DMS79 (cell line): ENCODE measurements at regions not wholly inside any gene's neighbourhood (a gene's known extent, or its start where the extent isn't known, plus 50 kb on each side); places are given as distances from the start of the nearest gene placed in this dataset.

Source experiments
- DNase-seq: peaks from one replicate; lab custom pipeline; 2025; lab: John Stamatoyannopoulos, UW

DNA sequence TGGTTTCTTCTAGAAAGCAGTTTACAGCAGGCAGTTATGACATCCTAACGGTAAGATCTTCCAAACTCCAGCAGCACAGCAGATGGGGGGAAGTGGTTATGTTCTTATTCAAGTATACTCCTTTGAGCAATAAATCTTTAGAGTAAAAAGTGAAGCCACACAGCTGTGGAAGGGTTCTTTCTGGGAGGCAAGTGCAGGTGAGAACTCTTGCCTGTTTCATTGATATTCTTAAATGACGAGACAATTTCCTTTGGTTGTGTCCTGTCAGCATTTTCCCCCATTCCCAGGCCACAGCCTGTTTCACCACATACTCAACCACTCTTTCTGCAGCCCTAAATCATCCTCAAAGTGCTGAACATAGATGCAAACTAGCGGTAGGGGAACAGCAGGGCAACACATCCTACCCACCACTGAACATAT is 207.3 kb upstream of the MTNR1B start:
- no peak for DNase-seq

DNA sequence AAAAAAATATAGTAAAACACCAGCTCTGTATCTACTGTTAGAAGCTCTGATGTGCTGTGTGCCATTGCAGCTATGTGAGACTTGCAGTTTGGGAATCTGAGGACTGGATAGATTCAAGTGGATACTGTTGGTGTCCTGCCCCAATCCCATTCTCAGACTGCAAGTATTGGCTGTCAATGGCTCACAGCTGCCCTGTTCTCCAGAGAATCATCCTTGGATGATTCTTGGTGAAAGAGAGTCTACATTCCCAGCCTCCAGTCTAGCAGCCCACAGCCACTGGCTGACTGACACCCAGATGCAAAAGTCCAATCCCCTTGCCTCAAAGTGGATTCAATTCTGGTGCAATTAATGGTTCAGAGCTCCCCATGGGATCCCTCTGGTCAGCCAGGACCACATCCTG is 206.1 kb upstream of the MTNR1B start:
- no peak for DNase-seq

DNA sequence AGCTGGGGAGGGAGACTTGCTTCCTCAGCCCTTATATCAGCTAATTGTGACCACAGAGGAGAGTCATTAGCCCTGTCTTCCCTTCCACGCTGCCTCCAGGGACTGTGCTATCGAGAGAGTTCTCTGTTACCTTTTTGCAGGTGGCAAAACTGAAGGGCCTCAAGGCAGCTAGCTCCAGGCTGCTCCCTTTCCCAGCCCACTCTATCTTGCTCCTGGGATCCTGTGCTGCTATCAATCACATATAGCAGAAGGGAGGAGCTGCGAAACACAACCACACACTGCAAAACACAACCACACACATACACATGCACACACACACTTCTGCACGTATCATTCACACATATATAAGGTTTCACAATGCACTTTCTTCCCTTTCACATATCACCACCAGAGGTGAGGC is 205.3 kb upstream of the MTNR1B start:
- no peak for DNase-seq

DNA sequence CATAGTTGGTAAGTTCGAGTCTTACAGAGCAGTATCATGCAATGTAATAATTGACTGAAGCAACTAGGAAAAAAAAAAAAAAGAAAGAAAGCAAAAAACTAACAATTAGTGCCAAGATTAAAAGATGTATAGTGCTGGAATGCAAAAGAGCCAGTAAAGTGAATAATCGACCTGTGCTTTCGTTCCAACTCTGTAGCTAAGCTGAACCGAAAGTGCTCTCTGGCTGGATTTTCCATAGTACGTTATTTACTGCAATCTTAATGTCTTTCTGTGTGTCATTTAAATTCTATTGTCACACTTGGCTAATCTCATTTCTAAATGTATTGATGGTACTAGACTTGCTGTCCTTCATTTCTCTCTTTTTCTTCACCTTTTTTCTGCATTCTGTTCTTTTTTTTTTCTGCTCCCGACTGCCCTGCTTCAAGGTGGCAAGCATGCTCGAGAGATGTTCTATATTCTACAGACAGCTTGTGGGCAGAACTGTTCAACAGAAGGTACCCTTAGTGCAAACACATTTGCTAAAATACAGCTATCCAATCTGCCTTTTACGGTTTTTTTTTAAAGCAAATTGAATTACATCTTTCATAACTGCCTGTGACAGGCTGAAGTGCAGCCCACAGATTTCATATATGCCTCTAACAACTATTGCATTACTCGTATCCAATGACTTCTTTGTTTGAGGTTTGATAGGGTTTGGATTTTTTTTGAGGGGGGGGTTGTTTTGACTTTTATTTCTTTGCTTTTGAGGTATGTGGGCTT is 204.2 kb upstream of the MTNR1B start:
- no peak for DNase-seq

DNA sequence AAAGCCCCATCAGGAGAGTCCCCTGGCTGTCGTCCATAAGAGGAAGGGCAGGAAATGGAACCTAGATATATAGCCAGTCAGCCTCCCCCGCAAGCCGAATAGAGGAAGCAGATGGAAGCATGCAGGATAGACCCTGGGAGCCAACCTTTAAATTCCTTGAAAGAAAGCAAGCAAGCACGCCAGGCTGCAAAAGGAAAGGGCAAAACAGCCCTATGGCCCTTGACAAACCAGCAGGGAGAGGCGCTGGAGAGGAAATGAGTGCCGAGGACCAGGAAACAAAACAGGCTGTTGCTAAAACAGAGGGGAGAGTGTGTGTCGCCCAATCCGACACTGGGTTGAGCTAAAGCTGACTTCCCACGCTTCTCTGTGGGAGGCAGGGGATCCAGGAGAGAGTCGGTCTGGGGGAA is 203.5 kb upstream of the MTNR1B start:
- DNase-seq, result no peak

DNA sequence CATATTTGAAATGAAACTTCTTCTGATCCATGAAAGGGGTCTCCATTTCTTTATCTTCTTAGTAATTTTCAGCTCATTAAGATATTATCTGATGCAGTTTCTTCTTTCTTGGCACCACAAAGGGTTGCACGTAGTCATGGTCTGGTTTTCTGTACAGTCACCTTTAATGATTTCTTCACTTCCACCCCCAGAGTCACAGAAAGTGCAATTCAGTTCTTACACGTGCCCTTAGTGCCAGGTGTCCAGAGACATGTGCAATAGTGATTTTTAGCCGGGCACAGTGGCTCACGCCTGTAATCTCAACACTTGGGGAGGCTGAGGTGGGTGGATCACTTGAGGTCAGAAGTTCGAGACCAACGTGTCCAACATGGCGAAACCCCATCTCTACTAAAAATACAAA is 202.8 kb upstream of the MTNR1B start:
- no peak for DNase-seq

DNA sequence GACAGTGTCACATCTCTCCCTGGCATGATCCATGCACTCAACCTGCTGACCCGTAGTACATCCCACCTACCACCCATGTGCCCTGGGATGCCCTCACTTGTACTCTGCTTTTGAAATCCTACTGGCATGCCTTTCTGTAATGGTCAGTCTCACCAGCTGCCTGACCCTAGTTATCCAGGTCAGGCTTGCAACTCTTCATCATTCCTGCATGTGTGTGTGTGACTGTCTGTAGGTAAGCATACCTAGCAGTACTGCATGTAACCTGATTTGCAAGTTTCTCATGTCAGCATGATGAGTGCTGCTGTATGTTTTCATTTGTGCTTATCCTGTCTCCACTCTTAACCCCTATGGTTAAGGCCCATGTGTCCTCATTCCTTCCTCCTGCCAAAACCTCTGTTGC is 202.0 kb upstream of the MTNR1B start:
- DNase-seq, result no peak

DNA sequence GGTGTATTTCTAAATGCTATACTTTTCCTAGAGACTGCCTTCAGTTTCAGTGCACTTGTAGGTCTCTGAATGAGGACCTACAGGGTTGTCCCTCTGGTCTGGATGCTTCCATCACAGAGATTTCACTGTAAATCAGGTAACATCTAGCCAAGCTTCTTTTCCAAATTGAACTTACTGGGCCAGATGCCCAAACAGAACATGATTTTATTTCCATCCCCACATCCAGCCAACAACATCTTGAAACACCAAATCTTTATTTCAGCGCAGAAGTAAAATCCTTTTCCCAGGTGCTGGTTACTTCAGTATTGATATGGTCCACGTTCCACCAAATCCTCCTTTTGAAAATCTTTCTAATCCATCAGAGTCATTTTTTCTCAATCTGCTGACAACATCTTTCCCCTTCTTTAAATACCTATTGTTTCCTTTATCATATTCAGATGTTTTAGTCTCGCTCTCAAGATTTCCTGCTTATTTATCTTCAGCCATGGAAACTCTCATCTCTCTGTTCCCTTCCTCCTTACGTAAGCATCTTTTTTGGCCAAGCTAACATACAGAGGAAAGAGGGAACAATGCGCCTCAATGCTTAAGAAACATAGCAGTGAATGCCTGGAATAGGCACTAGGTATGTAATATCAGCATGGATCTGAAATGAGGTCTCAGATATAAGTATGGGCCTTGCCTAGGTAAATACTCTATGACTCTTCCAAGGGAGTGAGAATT is 201.2 kb upstream of the MTNR1B start:
- no peak for DNase-seq

DNA sequence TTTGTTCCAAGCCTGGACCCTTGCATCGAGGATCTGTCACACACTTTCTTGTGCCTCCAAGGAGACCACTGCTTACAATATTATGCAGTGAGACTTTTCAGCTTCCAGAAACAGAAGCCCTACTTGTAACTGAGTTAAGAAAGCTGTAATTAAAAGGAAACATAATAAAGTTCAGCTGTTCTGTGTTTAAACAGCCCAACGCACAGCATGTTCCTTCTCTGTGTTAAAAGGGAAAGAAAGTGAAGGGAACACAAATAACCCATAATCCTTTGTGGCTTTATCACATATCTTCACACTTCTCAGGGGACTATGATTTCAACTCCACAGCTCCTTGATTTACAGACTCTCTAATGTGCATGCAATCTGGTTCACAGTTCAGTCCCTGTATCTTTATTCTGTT is 200.3 kb upstream of the MTNR1B start:
- no peak for DNase-seq

DNA sequence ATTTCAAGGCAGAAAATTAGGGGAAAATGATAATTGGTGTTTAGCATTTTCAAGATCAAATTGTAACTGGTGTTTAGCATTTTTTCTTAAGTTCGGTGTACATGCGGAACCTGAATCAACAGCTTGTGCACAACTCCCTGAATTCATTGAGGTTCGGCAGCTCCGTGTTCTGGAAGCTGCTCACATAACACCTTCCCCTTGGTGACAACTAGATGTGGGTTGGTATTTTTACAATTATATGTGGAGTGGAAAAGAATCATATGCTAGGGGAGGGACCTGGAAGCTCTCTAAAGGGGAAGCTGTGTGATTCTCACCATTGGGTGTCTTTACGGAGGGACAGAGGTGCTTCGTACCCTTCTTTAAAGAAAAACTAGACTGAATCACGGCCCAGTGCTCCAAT is 199.0 kb upstream of the MTNR1B start:
- DNase-seq, result no peak

DNA sequence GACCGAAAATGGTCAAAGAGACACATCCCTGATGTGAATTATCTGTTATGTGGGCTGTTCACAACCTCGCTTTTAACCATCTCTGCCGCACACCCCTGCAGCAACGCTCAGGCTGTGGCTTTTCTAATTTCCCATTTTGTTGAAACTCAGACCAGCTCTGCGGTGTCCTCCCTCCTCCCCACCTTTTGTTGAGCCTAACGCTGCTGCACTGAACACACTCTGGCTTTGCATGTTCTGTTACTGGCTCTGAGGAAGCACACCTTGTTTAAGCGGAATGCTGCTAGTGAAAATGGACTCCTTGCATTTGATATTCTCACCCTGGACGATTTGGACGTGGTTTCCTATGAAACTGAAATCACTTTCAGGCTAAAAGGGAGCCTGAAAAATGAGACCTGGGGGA is 198.5 kb upstream of the MTNR1B start:
- no peak for DNase-seq

DNA sequence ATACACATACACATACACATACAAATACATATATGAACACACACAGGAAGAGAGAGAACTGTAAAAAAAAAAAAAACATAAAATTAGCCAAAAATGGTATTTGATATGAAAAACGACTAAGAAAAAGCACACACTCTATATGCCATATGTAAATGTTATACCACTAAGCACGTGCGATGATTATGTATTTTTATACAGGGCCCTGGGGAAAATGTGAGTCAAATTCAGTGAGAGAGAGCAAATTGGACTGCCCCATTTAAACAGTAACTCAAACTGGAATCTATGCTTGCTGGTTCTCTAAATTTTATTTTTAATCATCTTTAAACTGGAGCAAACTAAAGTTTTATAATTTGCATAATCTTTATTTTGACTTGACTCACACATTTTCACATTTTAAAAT is 197.8 kb upstream of the MTNR1B start:
- DNase-seq, result no peak

DNA sequence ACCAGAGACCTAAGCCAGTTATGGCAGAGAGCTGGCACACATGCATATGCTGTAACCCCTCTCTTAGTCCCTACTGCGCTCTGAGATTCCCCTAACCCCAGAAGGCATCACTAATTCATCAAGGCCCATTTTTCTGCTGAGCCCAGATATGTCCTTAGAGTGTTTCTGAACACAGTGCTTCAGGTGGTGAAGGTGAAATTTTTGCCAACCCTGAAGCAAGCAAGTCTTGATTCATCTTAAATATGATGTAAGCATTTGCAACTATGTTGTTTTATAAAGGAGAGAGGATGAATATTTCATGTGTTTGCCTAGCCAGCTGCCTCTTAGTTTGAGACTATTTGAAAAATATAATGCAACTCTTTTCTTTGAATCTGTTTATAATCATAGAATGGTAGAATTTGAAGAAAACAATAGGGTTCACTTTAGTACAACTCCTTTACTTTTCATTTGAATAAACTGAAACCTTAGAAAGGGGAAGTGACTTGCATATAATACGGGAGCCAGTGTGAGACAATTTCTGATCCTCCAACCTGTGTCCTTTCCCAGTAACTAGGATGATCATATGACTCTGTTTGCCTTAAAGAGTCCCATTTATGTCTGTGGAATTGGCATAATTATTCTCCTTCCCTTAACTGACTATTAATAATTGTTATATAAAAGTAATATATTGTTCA is 194.3 kb upstream of the MTNR1B start:
- DNase-seq, result no peak

DNA sequence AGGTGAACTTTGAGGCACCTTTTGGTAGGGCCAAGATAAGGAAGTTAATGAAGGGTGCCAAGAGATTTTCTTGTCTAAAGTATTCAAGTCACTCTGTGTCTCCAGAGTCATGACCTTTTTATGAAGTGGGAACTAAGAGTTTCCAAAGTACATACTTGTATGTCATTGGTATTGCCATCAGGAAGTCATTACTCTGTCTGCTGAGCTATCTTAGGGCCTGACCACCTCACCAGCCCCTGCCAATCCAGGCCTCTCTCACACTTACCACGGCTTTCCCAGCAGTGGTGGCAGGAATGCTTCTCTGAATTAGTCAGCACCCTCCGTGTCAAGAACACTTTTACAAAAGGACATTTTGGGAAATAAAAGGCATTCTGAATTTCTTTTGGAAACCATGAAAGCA is 192.8 kb upstream of the MTNR1B start:
- no peak for DNase-seq

DNA sequence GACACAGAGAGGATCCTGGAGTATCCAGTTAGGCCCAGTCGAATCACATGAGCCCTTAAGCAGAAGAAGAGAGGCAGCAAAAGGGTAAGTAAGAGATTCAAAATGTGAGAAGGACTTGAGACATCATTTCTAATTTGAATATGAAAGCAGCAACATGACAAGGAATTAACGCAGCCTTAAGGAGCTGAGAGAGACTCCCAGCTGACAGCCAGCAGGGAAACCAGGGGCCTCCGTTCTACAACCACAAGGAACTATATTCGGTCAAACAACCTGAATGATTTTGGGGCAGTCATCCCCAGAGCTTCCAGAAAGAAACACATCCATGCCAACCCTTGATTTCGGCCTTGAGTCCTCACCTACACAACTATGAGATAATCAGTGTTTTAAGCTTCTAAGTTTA is 189.7 kb upstream of the MTNR1B start:
- DNase-seq, result no peak

DNA sequence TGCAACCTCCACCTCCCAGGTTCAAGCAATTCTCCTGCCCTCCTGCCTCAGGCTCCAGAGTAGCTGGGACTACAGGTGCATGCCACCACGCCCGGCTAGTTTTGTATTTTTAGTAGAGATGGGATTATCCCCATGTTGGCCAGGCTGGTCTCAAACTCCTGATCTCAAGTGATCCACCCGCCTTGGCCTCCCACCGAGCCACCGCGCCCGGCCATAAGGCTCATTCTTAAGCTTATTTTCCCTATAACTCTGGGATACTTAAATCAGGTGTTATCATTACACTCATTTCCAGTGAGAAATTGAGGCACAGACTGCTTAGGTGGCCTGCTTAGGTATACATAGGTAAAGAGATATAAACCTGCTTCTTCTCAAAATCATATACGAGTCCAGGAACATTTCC is 188.3 kb upstream of the MTNR1B start:
- no peak for DNase-seq

DNA sequence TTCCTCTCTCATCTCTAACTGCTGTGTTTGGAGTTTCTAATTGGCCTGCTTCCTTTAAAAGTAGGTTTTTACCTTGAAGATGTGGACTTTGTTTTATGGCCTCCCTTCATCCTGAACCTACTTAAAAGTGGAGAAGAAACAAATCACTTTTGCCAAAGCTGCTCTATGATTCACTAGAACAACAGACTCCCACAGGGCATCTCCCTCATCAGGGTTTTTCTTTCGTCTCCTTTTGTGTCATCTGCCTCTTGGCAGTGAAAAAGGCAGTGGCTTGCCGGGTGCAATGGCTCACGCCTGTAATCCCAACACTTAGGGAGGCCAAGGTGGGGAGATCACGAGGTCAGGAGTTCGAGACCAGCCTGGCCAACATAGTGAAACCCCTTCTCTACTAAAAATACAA is 186.6 kb upstream of the MTNR1B start:
- no peak for DNase-seq

DNA sequence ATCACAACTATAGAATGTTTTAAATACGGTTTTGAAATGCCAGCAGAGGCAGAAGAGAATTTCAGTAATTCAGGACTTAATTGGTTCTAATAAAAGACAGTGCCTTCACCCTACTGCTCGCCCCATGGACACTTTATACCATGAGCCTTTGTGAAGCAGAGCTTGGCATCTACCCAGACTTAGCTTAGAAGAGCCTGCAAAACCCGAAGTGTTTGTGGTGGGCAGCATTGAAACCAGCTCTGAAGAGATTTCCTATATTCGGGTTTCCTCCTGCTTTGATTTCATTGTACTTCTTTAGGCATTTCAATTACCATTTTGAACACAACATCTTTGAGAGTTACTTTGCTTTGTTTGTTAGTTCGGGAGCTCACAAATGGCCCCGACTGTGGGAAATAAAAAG is 185.1 kb upstream of the MTNR1B start:
- no peak for DNase-seq

DNA sequence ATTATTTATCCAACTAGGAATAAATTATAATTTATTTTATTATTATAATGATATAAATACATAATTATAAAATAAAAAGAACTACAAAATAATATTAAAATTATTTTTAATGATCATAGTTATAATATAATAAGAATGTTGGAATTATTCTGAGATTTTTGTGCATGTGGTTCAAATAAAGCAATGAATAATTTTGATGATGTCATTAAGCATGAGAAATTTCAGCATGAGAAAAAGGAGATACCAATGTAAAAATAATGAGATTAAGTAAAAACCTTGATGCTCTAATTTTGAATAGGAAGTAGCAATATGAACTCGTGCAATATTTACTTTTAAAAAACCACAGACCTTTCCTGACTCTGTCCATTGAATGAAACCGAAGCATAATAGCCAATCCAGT is 181.8 kb upstream of the MTNR1B start:
- DNase-seq, result no peak

DNA sequence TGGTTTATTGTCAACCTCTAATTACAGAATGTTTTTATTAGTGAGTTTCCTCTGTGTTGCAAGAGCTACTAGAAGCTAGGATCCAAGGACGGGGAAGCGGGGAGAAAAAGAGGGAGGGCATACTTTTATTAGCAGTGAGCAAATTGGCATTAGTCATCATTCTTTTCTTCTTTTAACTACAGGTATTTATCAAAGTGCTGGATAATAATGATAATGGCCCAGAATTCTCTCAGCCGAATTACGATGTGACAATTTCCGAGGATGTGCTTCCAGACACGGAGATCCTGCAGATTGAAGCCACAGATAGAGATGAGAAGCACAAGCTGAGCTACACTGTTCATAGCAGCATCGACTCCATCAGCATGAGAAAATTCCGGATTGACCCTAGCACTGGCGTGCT is 179.7 kb upstream of the MTNR1B start:
- no peak for DNase-seq

DNA sequence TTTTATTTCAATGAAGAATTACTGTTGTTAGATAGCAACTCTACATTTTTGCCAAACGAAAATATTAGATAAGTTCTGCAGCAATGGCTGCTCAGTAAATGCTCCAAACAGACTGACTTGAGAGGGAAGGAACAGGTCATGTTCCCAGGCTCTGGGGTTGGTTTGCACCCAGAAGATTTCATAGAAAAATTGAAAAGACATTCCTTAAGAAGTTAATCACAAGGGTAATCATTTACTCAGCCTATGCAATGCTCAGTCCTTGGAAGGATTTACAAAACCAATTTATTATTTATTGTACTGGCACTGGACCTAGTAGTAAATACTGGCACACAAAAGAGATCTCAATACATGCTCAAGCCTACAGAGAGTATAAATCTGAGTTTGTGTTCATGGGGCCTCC is 179.1 kb upstream of the MTNR1B start:
- no peak for DNase-seq

DNA sequence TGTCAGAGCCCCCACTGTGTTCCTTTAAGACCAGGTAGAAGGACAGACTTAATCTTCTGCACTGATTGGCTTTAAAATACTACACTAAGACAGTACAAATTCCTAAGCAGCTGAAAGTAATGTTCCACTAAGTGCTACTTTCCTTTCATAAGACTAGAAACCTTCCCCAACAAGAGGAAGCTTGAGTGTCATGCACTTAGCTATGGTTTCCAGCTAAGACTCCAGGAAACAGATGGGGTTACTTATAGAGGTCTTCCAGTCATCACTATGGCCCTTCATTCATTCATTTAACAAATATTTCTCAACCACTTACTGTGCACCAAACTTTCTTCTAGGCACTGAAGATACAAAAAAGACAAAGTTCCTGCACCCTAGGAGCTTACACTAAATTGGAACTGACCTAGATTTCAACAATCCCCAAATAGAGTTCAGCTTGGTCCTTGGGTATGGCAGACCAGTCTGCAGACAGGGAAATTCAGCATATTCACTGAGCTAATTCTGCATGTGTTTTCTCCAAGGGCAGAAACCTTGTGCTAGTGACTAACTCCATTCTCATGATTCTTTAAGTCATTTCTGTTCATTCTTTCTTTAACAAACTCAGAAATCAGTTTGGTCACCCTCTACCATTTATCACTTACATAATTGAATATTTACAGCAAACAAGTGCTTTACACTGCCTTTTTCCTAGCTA is 178.4 kb upstream of the MTNR1B start:
- DNase-seq, result no peak

DNA sequence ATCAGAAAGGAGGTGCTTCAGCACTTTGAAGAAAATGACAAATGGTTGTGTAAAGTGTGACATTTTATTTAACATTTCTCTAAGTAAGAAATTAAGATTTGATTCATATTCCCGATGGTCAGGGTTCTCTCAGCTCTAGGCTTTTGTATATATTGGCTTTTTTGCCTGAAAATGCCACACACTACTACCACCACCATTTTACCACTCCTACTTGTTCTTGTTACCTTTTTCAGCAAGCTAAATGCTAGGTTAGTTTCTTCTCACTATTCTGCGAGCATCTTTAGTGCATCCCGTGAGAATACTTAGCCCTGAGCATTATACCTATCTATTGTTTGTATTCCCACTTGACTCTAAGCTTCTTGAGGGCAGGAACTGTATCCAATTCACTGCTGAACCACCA is 177.6 kb upstream of the MTNR1B start:
- DNase-seq, result no peak
